IMR-90 (cell line): ENCODE measurements at regions not wholly inside any gene's neighbourhood (a gene's known extent, or its start where the extent isn't known, plus 50 kb on each side); places are given as distances from the start of the nearest gene placed in this dataset.
A peak's percentile ranks its signal among the peaks of the same experiment; 100 is the strongest.

Source experiments
- ATAC-seq: fragments of 200-7000 bp; cut with Tn5 transposase; 2 replicates; pipeline ENCODE4 v1.9.1; 2020; ENCODE audit warnings: low read depth, mild to moderate bottlenecking, moderate library complexity
- BruUV-seq: library from RNA; stranded (reverse); fragments of 400-500 nt; replicated peaks from 2 replicates; lab custom pipeline; 2021; lab: Mats Ljungman, UMichigan
- CTCF ChIA-PET: fragments of 300-600 bp; formaldehyde crosslinking; extraction: SDS; loops from one replicate; lab custom pipeline; 2021; ENCODE audit warnings: antibody characterized with exemption; lab: Yijun Ruan, JAX
- POLR2A ChIA-PET: fragments of 300-600 bp; sonication (Branson Sonifier 250); formaldehyde crosslinking; loops from one replicate; lab custom pipeline; 2022; ENCODE audit warnings: antibody characterized with exemption; ENCODE audit not compliant: unreplicated experiment; lab: Charles Lee
- DNase-seq: peaks from one replicate; pipeline ENCODE4 v3.0.0; 2013
- H2AFZ ChIP-seq: replicated peaks from 2 replicates; pipeline ENCODE3; 2013; ENCODE audit warnings: low read length, mild to moderate bottlenecking; ENCODE audit not compliant: poor library complexity
- H2AK5ac ChIP-seq: 2 replicates; pipeline ENCODE4 v1.6.1; 2013; ENCODE audit warnings: low read depth, low read length, inconsistent platforms
- H2AK9ac ChIP-seq: replicated peaks from 2 replicates; pipeline ENCODE3; 2013; ENCODE audit warnings: mild to moderate bottlenecking, low read depth, low read length, moderate library complexity; ENCODE audit not compliant: poor library complexity
- H2BK120ac ChIP-seq: 2 replicates; pipeline ENCODE4 v1.6.1; 2013; ENCODE audit warnings: low read depth, low read length, inconsistent platforms
- H2BK15ac ChIP-seq: 3 replicates; pipeline ENCODE4 v1.6.1; 2013; ENCODE audit warnings: low read depth, low read length, inconsistent platforms
- H2BK20ac ChIP-seq: 2 replicates; pipeline ENCODE4 v1.6.1; 2013; ENCODE audit warnings: low read depth, mild to moderate bottlenecking, inconsistent platforms, low read length, moderate library complexity
- H2BK5ac ChIP-seq: 2 replicates; pipeline ENCODE4 v1.6.1; 2013; ENCODE audit warnings: mild to moderate bottlenecking, low read depth, low read length, inconsistent platforms; ENCODE audit not compliant: poor library complexity, severe bottlenecking
- H3K14ac ChIP-seq: replicated peaks from 2 replicates; pipeline ENCODE4 v1.6.1; 2013; ENCODE audit warnings: low read depth, low read length, inconsistent platforms
- H3K18ac ChIP-seq: 2 replicates; pipeline ENCODE4 v1.6.1; 2013; ENCODE audit warnings: low read depth, low read length, control low read depth
- H3K23ac ChIP-seq: 2 replicates; pipeline ENCODE4 v1.6.1; 2013; ENCODE audit warnings: low read depth, low read length, inconsistent platforms
- H3K27ac ChIP-seq: 2 replicates; pipeline ENCODE4 v1.5.1; 2013; ENCODE audit warnings: mild to moderate bottlenecking, control low read depth, low read length; ENCODE audit not compliant: insufficient read depth
- H3K27me3 ChIP-seq: 2 replicates; pipeline ENCODE4 v1.6.1; 2013; ENCODE audit warnings: low read length; ENCODE audit not compliant: control insufficient read depth, insufficient read depth
- H3K36me3 ChIP-seq: 2 replicates; pipeline ENCODE4 v1.6.1; 2013; ENCODE audit warnings: low read length, mixed read lengths; ENCODE audit not compliant: control insufficient read depth, insufficient read depth
- H3K4ac ChIP-seq: 2 replicates; pipeline ENCODE4 v1.6.1; 2013; ENCODE audit warnings: low read depth, low read length, inconsistent platforms
- H3K4me1 ChIP-seq: 2 replicates; pipeline ENCODE4 v1.6.1; 2013; ENCODE audit warnings: low read length, mixed read lengths; ENCODE audit not compliant: control insufficient read depth, insufficient read depth
- H3K4me2 ChIP-seq: 2 replicates; pipeline ENCODE4 v1.6.1; 2013; ENCODE audit warnings: low read depth, mild to moderate bottlenecking, control low read depth, low read length, moderate library complexity
- H3K4me3 ChIP-seq: 2 replicates; pipeline ENCODE4 v1.5.1; 2013; ENCODE audit warnings: low read depth, mild to moderate bottlenecking, control low read depth, low read length, moderate library complexity; ENCODE audit not compliant: insufficient read depth
- H3K56ac ChIP-seq: 2 replicates; pipeline ENCODE4 v1.6.1; 2013; ENCODE audit warnings: low read length, inconsistent platforms; ENCODE audit not compliant: insufficient read depth; ENCODE audit errors: extremely low read depth
- H3K79me1 ChIP-seq, 2 experiments: 2 replicates each; pipeline ENCODE4 v1.6.1; 2013; ENCODE audit warnings: low read length in 2 of 2, inconsistent platforms in 1 of 2, low read depth in 1 of 2
- H3K9ac ChIP-seq: 2 replicates; pipeline ENCODE4 v1.6.1; 2013; ENCODE audit warnings: low read depth, low read length, control low read depth
- H3K9me1 ChIP-seq: 2 replicates; pipeline ENCODE4 v1.6.1; 2013; ENCODE audit warnings: low read length, inconsistent platforms; ENCODE audit not compliant: insufficient read depth
- H3K9me3 ChIP-seq: 2 replicates; pipeline ENCODE4 v1.6.1; 2013; ENCODE audit warnings: low read length; ENCODE audit not compliant: control insufficient read depth, insufficient read depth
- H4K20me1 ChIP-seq: 2 replicates; pipeline ENCODE4 v1.6.1; 2013; ENCODE audit warnings: low read length, inconsistent platforms; ENCODE audit not compliant: insufficient read depth
- H4K5ac ChIP-seq: 2 replicates; pipeline ENCODE4 v1.6.1; 2013; ENCODE audit warnings: mild to moderate bottlenecking, low read depth, low read length, control low read depth
- H4K8ac ChIP-seq, 2 experiments: 2 replicates each; pipeline ENCODE4 v1.6.1; 2013; ENCODE audit warnings: low read depth in 2 of 2, low read length in 2 of 2, control low read depth in 1 of 2, inconsistent platforms in 1 of 2
- H4K91ac ChIP-seq: 2 replicates; pipeline ENCODE4 v1.6.1; 2013; ENCODE audit warnings: low read depth, low read length, inconsistent platforms; ENCODE audit not compliant: insufficient read depth
- MAFK ChIP-seq: IDR thresholded peaks from 2 replicates; pipeline ENCODE4 v1.6.1; 2012; ENCODE audit warnings: low read depth, low read length, improper control_type of control experiment
- RAD21 ChIP-seq: IDR thresholded peaks from 2 replicates; pipeline ENCODE4 v1.6.1; 2012; ENCODE audit warnings: low read length, improper control_type of control experiment
- dilution Hi-C: fragments of 300-500 bp; cut with HindIII; formaldehyde crosslinking; loops from one replicate; pipeline ENCODE4 v1.14.3; 2018; ENCODE audit warnings: low sequenced_read_pairs; ENCODE audit not compliant: unreplicated experiment
- in situ Hi-C: fragments of 300-500 bp; cut with MboI; formaldehyde crosslinking; loops from 3 replicates; pipeline ENCODE4 v1.14.3; 2019; ENCODE audit warnings: low sequenced_read_pairs, inconsistent platforms, mixed read lengths
- intact Hi-C: fragments of 100-400 bp; cut with micrococcal nuclease; formaldehyde crosslinking; loops from 2 replicates; pipeline ENCODE4 v1.10.0; 2022

GRCh38 chr14:30332374-30332773, 226.6 kb upstream of the G2E3 start:
- Histone ChIP-seq H2AK5ac (no peak overlapping the region), H3K9me3 (no peaks in the 10 kb centered on the region), H3K14ac (no peak overlapping the region), H3K4ac (no peak overlapping the region), H3K79me1 (no peaks in the 10 kb centered on the region), H3K27ac (no peak overlapping the region), H4K91ac (no peak overlapping the region), H2AK9ac (no peak overlapping the region), H3K27me3 (peaks cover 3% of the 10 kb centered on the region; the same call in 1 of the 2 replicates), H2BK15ac (no peak overlapping the region), H3K56ac (no peak overlapping the region), H3K36me3 (no peaks in the 10 kb centered on the region), H3K4me1 (no peaks in the 10 kb centered on the region), H2BK20ac (no peak overlapping the region), H3K4me2 (no peak overlapping the region), H2BK5ac (no peak overlapping the region), H2AFZ (no peak overlapping the region), H3K18ac (no peak overlapping the region), H3K9me1 (no peaks in the 10 kb centered on the region), H3K23ac (no peak overlapping the region), H2BK120ac (no peak overlapping the region), H4K20me1 (no peaks in the 10 kb centered on the region), H4K5ac (no peak overlapping the region), H3K9ac (no peak overlapping the region), H4K8ac (no peak overlapping the region), H3K4me3 (no peak overlapping the region)
- DNase-seq = no peak
- dilution Hi-C loops = no loop called here
- TF ChIP-seq RAD21 (no peak), MAFK (peak; percentile 91)
- in situ Hi-C loops = no loop called here
- BruUV-seq = no TSS peak
- intact Hi-C loops = no loop called here
- ATAC-seq = no peak
- ChIA-PET POLR2A (no interaction called here), CTCF (no interaction called here)
